ENCODE measurements at regions not wholly inside any gene's neighbourhood (a gene's known extent, or its start where the extent isn't known, plus 50 kb on each side); places are given as distances from the start of the nearest gene placed in this dataset.

DNA sequence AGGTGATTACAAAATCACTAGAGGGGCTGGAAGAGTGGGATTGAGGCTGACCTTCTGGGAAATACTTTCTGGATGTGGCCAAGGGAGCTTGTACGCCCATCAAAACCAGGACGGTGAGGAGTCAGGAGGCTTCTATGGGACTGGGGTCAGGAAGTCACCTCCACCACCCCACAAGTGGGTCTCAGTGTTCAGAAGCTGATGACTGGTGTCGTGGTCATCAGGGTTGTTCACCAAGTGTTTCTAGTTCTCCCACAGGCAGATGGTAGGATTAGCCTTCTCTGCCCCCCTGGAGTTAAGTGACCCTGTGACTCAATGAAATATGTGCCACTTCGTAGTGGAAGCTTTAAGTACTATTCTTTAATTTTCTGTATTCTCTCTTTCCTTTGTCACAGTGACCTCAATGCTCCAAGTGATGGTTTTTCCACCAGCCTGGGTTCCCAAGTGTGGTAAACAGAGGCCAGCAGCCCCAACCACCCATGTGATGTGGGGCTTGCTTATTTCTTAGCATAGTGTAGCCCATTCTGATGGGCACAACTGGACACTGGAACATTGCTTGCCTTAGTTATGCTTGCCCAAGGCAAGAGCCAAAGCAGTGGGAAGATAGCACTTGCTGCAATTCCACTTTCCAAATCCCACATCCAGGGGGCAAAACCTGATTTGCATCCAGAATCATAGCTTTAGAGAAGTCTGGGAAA is 258.8 kb downstream of the CYP26B1 start:
- TF ChIP-seq SP1 (IDR thresholded peaks at IDR 0.05) (no peak), BHLHE40 (IDR thresholded peaks at IDR 0.05; ENCODE audit: borderline replicate concordance) (no peak)

Measured in HEK293T (cell line).